22Rv1 (cell line): ENCODE measurements at regions not wholly inside any gene's neighbourhood (a gene's known extent, or its start where the extent isn't known, plus 50 kb on each side); places are given as distances from the start of the nearest gene placed in this dataset.
"Not testable (repeated sequence)": the region's sequence is repeated elsewhere in the genome, so short reads cannot be mapped to it uniquely, and the experiment has no call there.

ENCODE experiments used
- CTCF ChIP-seq: fragments of 450-650 bp; IDR thresholded peaks from 2 replicates; pipeline ENCODE4 v1.5.1; 2017; ENCODE audit warnings: mild to moderate bottlenecking
- ZFX ChIP-seq: fragments of 450-650 bp; IDR thresholded peaks from 2 replicates; pipeline ENCODE4 v1.6.1; 2017; ENCODE audit warnings: antibody characterized with exemption, borderline replicate concordance

- TF ChIP-seq CTCF, ZFX: not testable (repeated sequence)
Observed at GRCh38 chrX:116679544-116679943, 216.8 kb upstream of the CT83 start.
